ENCODE measurements at regions not wholly inside any gene's neighbourhood (a gene's known extent, or its start where the extent isn't known, plus 50 kb on each side); places are given as distances from the start of the nearest gene placed in this dataset.

DNA sequence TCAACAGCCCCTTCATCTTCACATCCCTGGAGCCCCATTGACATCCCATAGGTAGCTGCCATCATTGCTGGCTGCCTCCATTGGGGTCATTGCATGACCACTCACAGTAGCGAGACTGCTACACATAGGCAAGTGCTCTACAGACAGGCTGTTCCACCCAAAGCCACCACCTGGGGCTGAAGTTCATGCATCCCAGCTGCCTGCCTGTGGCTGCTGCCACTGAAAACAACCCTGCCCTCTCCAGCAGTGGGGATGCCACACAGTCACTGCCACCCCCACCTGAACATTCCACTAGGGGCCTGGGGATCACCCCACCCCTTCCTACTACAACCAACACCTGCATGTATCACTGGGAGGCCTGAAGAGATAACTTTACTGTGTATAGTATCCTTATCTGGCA lies 59.5 kb upstream of the CTAGE1 start:
- Histone ChIP-seq H2AFZ (ENCODE audit: insufficient read depth, low read depth, low read length, poor library complexity, severe bottlenecking) (no peak overlapping the region), H3K9ac (ENCODE audit: insufficient read depth, low read length, poor library complexity, severe bottlenecking) (no peak overlapping the region), H3K27ac (ENCODE audit: low read depth in 1 of 2, low read length in 2 of 2) (no peak overlapping the region), H3K4me1 (ENCODE audit: control insufficient read depth in 1 of 2, insufficient read depth in 2 of 2, low read length in 2 of 2) (no peaks in the 10 kb centered on the region), H3K4me3 (replicated peaks in 1 of 3; ENCODE audit: low read depth in 2 of 3, low read length in 3 of 3) (no peak overlapping the region), H3K27me3 (ENCODE audit: control insufficient read depth in 2 of 2, insufficient read depth in 2 of 2, low read length in 2 of 2) (no peaks in the 10 kb centered on the region), H4K20me1 (ENCODE audit: insufficient read depth, low read length) (no peaks in the 10 kb centered on the region), H3K79me2 (ENCODE audit: insufficient read depth, low read length) (no peaks in the 10 kb centered on the region), H3K36me3 (replicated peaks in 1 of 2; ENCODE audit: control insufficient read depth in 1 of 2, insufficient read depth in 2 of 2, low read length in 2 of 2) (no peaks in the 10 kb centered on the region), H3K9me3 (replicated peaks in 1 of 2; ENCODE audit: control insufficient read depth in 1 of 2, insufficient read depth in 1 of 2, low read length in 2 of 2) (peaks cover 0 to 5% of the 10 kb centered on the region in 2 donors), H3K4me2 (replicated peaks; ENCODE audit: extremely low read depth, low read length, poor library complexity, severe bottlenecking) (no peak overlapping the region)
- Mint-ChIP-seq H3K27me3 (ENCODE audit: low read depth in 3 of 3) (peaks cover 0 to 3% (median 2%) of the 10 kb centered on the region in 3 donors), H3K9me3 (peaks cover 0 to 13% (median 2%) of the 10 kb centered on the region in 7 donors), H3K27ac (no peak overlapping the region), H3K36me3 (no peaks in the 10 kb centered on the region), H3K4me1 (no peaks in the 10 kb centered on the region), H3K4me3 (no peak overlapping the region)
- intact Hi-C loops (cut with micrococcal nuclease): no loop called here
- DNase-seq: no peak
- TF ChIP-seq, protein P1, sequence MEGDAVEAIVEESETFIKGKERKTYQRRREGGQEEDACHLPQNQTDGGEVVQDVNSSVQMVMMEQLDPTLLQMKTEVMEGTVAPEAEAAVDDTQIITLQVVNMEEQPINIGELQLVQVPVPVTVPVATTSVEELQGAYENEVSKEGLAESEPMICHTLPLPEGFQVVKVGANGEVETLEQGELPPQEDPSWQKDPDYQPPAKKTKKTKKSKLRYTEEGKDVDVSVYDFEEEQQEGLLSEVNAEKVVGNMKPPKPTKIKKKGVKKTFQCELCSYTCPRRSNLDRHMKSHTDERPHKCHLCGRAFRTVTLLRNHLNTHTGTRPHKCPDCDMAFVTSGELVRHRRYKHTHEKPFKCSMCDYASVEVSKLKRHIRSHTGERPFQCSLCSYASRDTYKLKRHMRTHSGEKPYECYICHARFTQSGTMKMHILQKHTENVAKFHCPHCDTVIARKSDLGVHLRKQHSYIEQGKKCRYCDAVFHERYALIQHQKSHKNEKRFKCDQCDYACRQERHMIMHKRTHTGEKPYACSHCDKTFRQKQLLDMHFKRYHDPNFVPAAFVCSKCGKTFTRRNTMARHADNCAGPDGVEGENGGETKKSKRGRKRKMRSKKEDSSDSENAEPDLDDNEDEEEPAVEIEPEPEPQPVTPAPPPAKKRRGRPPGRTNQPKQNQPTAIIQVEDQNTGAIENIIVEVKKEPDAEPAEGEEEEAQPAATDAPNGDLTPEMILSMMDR (IDR thresholded peaks at IDR 0.05): no peak
- WGBS (ENCODE audit: insufficient coverage): 93% methylated on average over 1 of the region's 1 CpG

DNA sequence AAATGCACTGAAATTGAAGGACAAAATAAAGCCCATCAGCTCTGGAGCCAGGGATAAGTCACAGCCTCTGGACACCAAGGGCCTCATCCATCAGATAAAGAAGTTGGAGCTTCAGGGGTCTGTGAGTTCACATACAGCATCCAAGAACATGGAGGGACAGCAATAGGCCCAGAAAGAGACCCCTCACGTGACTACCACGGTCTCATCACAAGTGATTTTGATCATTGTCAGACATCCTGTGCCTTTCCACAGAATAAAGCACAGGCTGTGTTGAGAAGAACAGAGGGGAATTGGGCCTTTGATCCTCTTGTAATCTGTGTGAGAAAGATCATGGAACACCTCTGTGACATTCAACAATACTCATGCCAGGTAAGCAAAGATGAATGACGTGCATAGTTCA lies 65.2 kb upstream of the CTAGE1 start:
- Histone ChIP-seq H3K36me3 (replicated peaks in 1 of 2; ENCODE audit: control insufficient read depth in 1 of 2, insufficient read depth in 2 of 2, low read length in 2 of 2) (no peaks in the 10 kb centered on the region), H3K79me2 (ENCODE audit: insufficient read depth, low read length) (no peaks in the 10 kb centered on the region), H3K27me3 (ENCODE audit: control insufficient read depth in 2 of 2, insufficient read depth in 2 of 2, low read length in 2 of 2) (no peaks in the 10 kb centered on the region), H3K9me3 (replicated peaks in 1 of 2; ENCODE audit: control insufficient read depth in 1 of 2, insufficient read depth in 1 of 2, low read length in 2 of 2) (no peaks in the 10 kb centered on the region), H3K4me2 (replicated peaks; ENCODE audit: extremely low read depth, low read length, poor library complexity, severe bottlenecking) (no peak overlapping the region), H3K27ac (ENCODE audit: low read depth in 1 of 2, low read length in 2 of 2) (no peak overlapping the region), H3K4me3 (replicated peaks in 1 of 3; ENCODE audit: low read depth in 2 of 3, low read length in 3 of 3) (no peak overlapping the region), H2AFZ (ENCODE audit: insufficient read depth, low read depth, low read length, poor library complexity, severe bottlenecking) (no peak overlapping the region), H3K4me1 (ENCODE audit: control insufficient read depth in 1 of 2, insufficient read depth in 2 of 2, low read length in 2 of 2) (no peaks in the 10 kb centered on the region), H4K20me1 (ENCODE audit: insufficient read depth, low read length) (no peaks in the 10 kb centered on the region), H3K9ac (ENCODE audit: insufficient read depth, low read length, poor library complexity, severe bottlenecking) (no peak overlapping the region)
- H3K27ac Mint-ChIP-seq: no peak overlapping the region
- WGBS (ENCODE audit: insufficient coverage): 83% methylated on average over 1 of the region's 3 CpGs
- peaks cover 0 to 4% (median 0%) of the 10 kb centered on the region in 7 donors for H3K9me3 Mint-ChIP-seq
- no peak for DNase-seq
- H3K4me1 Mint-ChIP-seq: no peaks in the 10 kb centered on the region
- H3K27me3 Mint-ChIP-seq (ENCODE audit: low read depth in 3 of 3): peaks cover 0 to 4% (median 2%) of the 10 kb centered on the region in 3 donors
- H3K4me3 Mint-ChIP-seq: no peak overlapping the region
- TF ChIP-seq, protein P1 (IDR thresholded peaks at IDR 0.05): no peak
- no peaks in the 10 kb centered on the region for H3K36me3 Mint-ChIP-seq
- intact Hi-C loops (cut with micrococcal nuclease): no loop called here

Data from CD14-positive monocyte (primary cell).